MM.1S (cell line): ENCODE measurements at regions not wholly inside any gene's neighbourhood (a gene's known extent, or its start where the extent isn't known, plus 50 kb on each side); places are given as distances from the start of the nearest gene placed in this dataset.

ENCODE experiments used
- DNase-seq: peaks from one replicate; pipeline ENCODE4 v3.0.0-alpha.2; 2015
- H2AFZ ChIP-seq: fragments of 300-600 bp; sonication (generic); 2 replicates; pipeline ENCODE4 v1.6.0; 2016; ENCODE audit warnings: antibody characterized with exemption, low read length
- H3F3A ChIP-seq: fragments of 300-600 bp; sonication (generic); 2 replicates; pipeline ENCODE4 v1.6.1; 2016; ENCODE audit warnings: mild to moderate bottlenecking, antibody characterized with exemption, low read length, moderate library complexity, mixed read lengths; ENCODE audit not compliant: insufficient read depth
- H3K27ac ChIP-seq: fragments of 300-600 bp; sonication (generic); 2 replicates; pipeline ENCODE4 v1.5.1; 2016; ENCODE audit warnings: mild to moderate bottlenecking, low read length
- H3K27me3 ChIP-seq: fragments of 300-600 bp; sonication (generic); replicated peaks from 2 replicates; pipeline ENCODE4 v1.6.0; 2016; ENCODE audit warnings: low read length; ENCODE audit not compliant: insufficient read depth
- H3K36me3 ChIP-seq: fragments of 300-600 bp; sonication (generic); replicated peaks from 2 replicates; pipeline ENCODE4 v1.6.1; 2016; ENCODE audit warnings: mild to moderate bottlenecking, low read length, mixed read lengths; ENCODE audit not compliant: insufficient read depth
- H3K4me1 ChIP-seq: fragments of 300-600 bp; sonication (generic); 2 replicates; pipeline ENCODE4 v1.6.1; 2016; ENCODE audit warnings: low read length, mixed read lengths
- H3K4me2 ChIP-seq: fragments of 300-600 bp; sonication (generic); 2 replicates; pipeline ENCODE4 v1.6.0; 2016; ENCODE audit warnings: low read depth, low read length
- H3K4me3 ChIP-seq: fragments of 300-600 bp; sonication (generic); 2 replicates; pipeline ENCODE4 v1.5.1; 2016; ENCODE audit warnings: low read length, mixed read lengths
- H3K79me2 ChIP-seq: fragments of 300-600 bp; sonication (generic); 2 replicates; pipeline ENCODE4 v1.6.1; 2016; ENCODE audit warnings: mixed run types, low read length, mixed read lengths
- H3K9ac ChIP-seq: fragments of 300-600 bp; sonication (generic); 2 replicates; pipeline ENCODE4 v1.6.1; 2016; ENCODE audit warnings: low read length, mixed read lengths
- H3K9me2 ChIP-seq: fragments of 300-600 bp; sonication (generic); replicated peaks from 2 replicates; pipeline ENCODE4 v1.6.1; 2016; ENCODE audit warnings: mild to moderate bottlenecking, low read length, mixed read lengths; ENCODE audit not compliant: insufficient read depth
- H3K9me3 ChIP-seq: fragments of 300-600 bp; sonication (generic); replicated peaks from 2 replicates; pipeline ENCODE4 v1.6.1; 2016; ENCODE audit warnings: mild to moderate bottlenecking, low read length, mixed read lengths; ENCODE audit not compliant: insufficient read depth
- H4K20me1 ChIP-seq: fragments of 300-600 bp; sonication (generic); 2 replicates; pipeline ENCODE4 v1.6.1; 2016; ENCODE audit warnings: mild to moderate bottlenecking, low read length, moderate library complexity, mixed read lengths; ENCODE audit not compliant: insufficient read depth
- EZH2 ChIP-seq: fragments of 300-600 bp; sonication (generic); optimal IDR thresholded peaks from 2 replicates; pipeline ENCODE3; 2017; ENCODE audit warnings: low read depth, mild to moderate bottlenecking, antibody characterized with exemption, low read length, mixed read lengths
- EZH2phosphoT487 ChIP-seq: fragments of 300-600 bp; sonication (generic); IDR thresholded peaks from 2 replicates; pipeline ENCODE4 v1.6.1; 2018; ENCODE audit warnings: antibody characterized with exemption, low read length
- TF ChIP-seq, protein P1 (sequence below): fragments of 300-600 bp; sonication (generic); IDR thresholded peaks from 2 replicates; pipeline ENCODE4 v1.5.1; 2016; ENCODE audit warnings: antibody characterized with exemption, low read length, mixed read lengths

DNA sequence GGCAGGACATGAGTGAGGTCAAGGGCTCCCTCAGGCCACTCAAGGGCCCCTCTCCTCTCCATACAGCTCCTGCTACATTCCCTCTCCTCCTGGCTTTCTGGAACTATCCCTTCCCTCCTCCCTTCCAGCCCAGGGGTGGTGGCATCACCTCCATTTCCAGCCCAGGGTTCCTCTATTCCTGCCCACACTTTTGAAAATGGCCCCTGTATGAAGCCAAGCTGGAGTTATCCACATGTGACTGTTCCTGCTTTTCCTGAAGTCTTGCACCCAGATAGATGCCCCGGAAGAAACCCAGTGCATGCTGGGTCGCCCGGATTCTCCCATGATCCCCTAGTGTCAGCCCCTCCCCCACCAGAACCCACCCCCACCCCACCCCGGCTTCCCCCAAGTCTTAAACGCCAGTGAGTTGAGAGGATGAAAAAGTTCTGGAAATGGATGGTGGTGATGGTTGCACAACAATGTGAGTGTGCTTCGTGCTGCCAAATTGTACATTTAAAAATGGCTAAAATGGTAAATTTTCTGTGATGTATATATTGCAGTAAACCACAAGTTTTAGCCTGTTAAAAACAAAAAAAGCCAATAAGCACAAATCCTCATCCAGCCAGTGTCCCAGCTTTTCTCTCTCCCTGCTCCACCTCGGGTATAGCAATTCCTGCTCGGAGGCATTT is 136.9 kb downstream of the SCARB1 start:
- H3K9ac ChIP-seq, result no peak overlapping the region
- peaks cover 5% of the 10 kb centered on the region for H3K4me1 ChIP-seq
- no peaks in the 10 kb centered on the region for H3K27me3 ChIP-seq
- no peak overlapping the region for H3K4me3 ChIP-seq
- H2AFZ ChIP-seq, result no peak overlapping the region
- DNase-seq, result no peak
- no peak overlapping the region for H3K27ac ChIP-seq
- no peaks in the 10 kb centered on the region for H3K79me2 ChIP-seq
- no peaks in the 10 kb centered on the region for H3K9me3 ChIP-seq
- no peaks in the 10 kb centered on the region for H3K9me2 ChIP-seq
- no peak for TF ChIP-seq EZH2phosphoT487
- TF ChIP-seq, protein P1, sequence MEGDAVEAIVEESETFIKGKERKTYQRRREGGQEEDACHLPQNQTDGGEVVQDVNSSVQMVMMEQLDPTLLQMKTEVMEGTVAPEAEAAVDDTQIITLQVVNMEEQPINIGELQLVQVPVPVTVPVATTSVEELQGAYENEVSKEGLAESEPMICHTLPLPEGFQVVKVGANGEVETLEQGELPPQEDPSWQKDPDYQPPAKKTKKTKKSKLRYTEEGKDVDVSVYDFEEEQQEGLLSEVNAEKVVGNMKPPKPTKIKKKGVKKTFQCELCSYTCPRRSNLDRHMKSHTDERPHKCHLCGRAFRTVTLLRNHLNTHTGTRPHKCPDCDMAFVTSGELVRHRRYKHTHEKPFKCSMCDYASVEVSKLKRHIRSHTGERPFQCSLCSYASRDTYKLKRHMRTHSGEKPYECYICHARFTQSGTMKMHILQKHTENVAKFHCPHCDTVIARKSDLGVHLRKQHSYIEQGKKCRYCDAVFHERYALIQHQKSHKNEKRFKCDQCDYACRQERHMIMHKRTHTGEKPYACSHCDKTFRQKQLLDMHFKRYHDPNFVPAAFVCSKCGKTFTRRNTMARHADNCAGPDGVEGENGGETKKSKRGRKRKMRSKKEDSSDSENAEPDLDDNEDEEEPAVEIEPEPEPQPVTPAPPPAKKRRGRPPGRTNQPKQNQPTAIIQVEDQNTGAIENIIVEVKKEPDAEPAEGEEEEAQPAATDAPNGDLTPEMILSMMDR, result no peak
- TF ChIP-seq EZH2, result no peak
- H3K4me2 ChIP-seq, result no peak overlapping the region
- H3K36me3 ChIP-seq, result no peaks in the 10 kb centered on the region
- no peaks in the 10 kb centered on the region for H3F3A ChIP-seq
- no peaks in the 10 kb centered on the region for H4K20me1 ChIP-seq

- no peak overlapping the region for H3K27ac ChIP-seq
- no peak overlapping the region for H3K4me2 ChIP-seq
- H3K27me3 ChIP-seq, result no peaks in the 10 kb centered on the region
- H3K4me1 ChIP-seq, result peaks cover 5% of the 10 kb centered on the region
- no peak for DNase-seq
- no peaks in the 10 kb centered on the region for H3K36me3 ChIP-seq
- H3K9me3 ChIP-seq, result no peaks in the 10 kb centered on the region
- H3K9me2 ChIP-seq, result no peaks in the 10 kb centered on the region
- H3K4me3 ChIP-seq, result no peak overlapping the region
- TF ChIP-seq, protein P1, result no peak
- TF ChIP-seq EZH2phosphoT487, result no peak
- no peak for TF ChIP-seq EZH2
- H2AFZ ChIP-seq, result no peak overlapping the region
- H4K20me1 ChIP-seq, result no peaks in the 10 kb centered on the region
- no peaks in the 10 kb centered on the region for H3K79me2 ChIP-seq
- no peak overlapping the region for H3K9ac ChIP-seq
- no peaks in the 10 kb centered on the region for H3F3A ChIP-seq
Observed at GRCh38 chr12:124725597-124726237, 137.9 kb downstream of the SCARB1 start.

GRCh38 chr12:124725099-124725498 is 138.6 kb downstream of the SCARB1 start:
- Histone ChIP-seq H3K36me3 (no peaks in the 10 kb centered on the region), H3K4me3 (no peak overlapping the region), H3F3A (no peaks in the 10 kb centered on the region), H3K4me2 (no peak overlapping the region), H3K27ac (no peak overlapping the region), H3K9me2 (no peaks in the 10 kb centered on the region), H3K9ac (no peak overlapping the region), H4K20me1 (no peaks in the 10 kb centered on the region), H3K27me3 (no peaks in the 10 kb centered on the region), H2AFZ (no peak overlapping the region), H3K4me1 (peaks cover 5% of the 10 kb centered on the region), H3K79me2 (no peaks in the 10 kb centered on the region), H3K9me3 (no peaks in the 10 kb centered on the region)
- TF ChIP-seq EZH2, result no peak
- TF ChIP-seq EZH2phosphoT487, result no peak
- TF ChIP-seq, protein P1, result no peak
- no peak for DNase-seq
